LNCaP clone FGC (cell line): ENCODE measurements at regions not wholly inside any gene's neighbourhood (a gene's known extent, or its start where the extent isn't known, plus 50 kb on each side); places are given as distances from the start of the nearest gene placed in this dataset.

Experiments
- DNase-seq: peaks from one replicate; pipeline ENCODE4 v3.0.0-alpha.2; 2011; ENCODE audit warnings: low read depth
- H3K4me3 ChIP-seq: 2 replicates; pipeline ENCODE4 v1.5.1; 2011; ENCODE audit warnings: mild to moderate bottlenecking, low read depth, low read length, control low read depth
- TF ChIP-seq, protein P1 (sequence below): IDR thresholded peaks from 2 replicates; pipeline ENCODE4 v1.5.1; 2012; ENCODE audit warnings: mild to moderate bottlenecking; ENCODE audit not compliant: control insufficient read depth, insufficient read depth; ENCODE audit errors: extremely low read depth

DNA sequence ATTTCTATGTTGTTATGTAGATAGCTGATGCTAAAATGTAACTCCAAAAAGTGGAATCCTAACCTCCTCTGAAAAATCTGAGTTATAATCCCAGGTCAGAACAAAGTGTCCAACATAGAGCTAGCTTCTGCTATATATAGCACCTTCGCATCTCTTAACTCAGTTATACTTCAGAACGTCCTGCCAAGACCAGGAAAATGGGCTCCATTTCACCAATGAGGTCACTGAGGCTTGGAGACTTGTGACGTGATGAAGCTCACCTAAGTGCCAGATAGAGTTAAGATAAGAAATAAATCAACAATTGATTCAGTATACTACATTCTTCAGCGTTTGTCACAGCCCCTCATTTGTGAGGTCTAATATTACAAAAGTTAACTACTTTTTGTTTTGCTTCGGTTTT is 88.8 kb downstream of the KCTD12 start:
- no peak overlapping the region for H3K4me3 ChIP-seq
- TF ChIP-seq, protein P1, sequence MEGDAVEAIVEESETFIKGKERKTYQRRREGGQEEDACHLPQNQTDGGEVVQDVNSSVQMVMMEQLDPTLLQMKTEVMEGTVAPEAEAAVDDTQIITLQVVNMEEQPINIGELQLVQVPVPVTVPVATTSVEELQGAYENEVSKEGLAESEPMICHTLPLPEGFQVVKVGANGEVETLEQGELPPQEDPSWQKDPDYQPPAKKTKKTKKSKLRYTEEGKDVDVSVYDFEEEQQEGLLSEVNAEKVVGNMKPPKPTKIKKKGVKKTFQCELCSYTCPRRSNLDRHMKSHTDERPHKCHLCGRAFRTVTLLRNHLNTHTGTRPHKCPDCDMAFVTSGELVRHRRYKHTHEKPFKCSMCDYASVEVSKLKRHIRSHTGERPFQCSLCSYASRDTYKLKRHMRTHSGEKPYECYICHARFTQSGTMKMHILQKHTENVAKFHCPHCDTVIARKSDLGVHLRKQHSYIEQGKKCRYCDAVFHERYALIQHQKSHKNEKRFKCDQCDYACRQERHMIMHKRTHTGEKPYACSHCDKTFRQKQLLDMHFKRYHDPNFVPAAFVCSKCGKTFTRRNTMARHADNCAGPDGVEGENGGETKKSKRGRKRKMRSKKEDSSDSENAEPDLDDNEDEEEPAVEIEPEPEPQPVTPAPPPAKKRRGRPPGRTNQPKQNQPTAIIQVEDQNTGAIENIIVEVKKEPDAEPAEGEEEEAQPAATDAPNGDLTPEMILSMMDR = no peak
- no peak for DNase-seq

DNA sequence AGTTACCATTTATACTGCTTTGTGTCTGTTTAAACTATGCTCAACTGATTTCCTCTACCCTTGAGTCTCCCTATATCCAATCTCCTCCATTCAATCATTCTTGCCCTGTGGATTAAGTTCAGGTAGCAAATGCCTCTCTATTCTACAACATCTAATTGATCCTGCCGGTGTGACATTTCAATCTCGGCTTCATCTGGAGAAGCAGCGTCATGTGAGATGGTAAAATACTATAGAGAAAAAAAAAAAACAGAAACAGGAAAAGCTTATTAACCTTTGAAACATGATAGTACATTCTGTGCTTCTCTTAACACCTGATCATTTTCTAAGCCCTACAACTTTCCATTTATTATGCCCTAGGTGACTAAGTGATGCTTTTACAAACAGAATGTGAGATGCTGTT is 89.4 kb downstream of the KCTD12 start:
- no peak for DNase-seq
- TF ChIP-seq, protein P1 = no peak
- no peak overlapping the region for H3K4me3 ChIP-seq

DNA sequence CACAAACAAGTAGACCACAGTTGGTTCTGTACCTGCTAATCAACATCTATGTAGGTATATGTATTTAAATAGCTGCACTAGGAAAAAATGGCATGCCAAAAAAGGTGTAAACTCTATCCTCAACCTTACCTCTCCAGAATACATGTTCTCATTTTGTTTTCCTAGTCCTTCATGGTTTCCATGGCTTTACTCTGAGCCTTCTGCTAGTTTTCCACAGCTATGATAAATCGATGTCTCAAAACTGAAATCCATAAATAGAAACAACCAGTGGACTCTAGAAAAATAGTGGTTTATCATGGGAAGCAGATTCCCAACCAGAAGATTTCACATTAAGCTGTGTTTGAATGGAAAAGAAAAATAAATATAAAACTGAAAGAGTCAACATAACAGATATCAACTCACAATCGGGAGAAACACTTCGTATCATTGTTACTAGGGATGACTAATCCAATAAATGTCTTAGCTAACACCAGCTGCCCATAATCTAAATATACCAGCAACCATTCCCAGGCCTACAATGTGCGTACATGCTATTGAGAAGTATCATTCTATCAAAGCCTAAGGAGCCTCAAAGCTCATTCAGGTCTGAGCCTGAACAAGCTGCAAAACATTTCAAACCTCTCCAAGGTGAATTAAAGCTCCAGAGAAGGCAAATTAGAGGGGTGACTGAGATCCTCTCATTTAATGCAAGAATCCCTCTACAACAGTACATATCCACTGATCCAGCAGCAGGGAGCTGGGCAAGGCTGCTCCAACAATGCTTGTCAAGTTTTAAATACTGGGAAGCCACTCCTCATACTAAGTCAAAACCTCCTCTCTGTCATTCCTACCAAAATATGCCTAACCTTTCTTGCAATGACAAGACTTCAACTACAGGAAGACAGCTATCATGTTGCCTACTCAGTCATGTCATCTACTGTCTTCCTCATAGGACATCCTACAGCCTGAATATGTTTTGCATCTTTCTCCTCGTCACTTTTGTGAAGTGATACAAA is 90.2 kb downstream of the KCTD12 start:
- DNase-seq = no peak
- no peak overlapping the region for H3K4me3 ChIP-seq
- TF ChIP-seq, protein P1 = no peak

DNA sequence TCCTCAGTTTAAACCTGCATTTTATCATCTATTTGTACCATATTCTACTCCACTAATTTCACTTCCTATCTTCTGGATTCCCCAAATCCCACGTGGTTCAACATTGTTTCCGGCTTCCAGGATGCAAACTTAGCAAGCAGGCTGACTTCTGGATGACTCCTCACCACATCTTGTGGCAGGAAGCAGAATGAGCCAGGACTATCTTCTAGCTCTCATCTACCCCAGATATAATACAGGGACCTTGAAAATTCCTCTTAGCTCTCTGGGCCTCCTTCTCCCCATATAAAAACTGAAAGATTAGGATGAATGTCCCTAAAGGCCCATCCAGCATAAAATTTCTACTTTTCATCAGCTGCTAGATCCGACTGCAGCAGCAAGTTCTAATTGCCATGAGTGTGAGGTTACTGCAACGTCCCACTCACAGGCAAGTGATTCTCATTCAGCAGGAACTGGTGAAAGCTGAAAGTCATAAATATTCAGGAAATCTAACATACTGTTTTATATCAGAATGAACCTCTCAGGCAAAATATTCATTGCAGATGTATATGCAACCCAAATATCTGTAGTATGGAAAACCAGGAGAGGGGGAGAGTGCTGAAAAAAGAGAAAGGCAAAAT is 93.4 kb downstream of the KCTD12 start:
- no peak overlapping the region for H3K4me3 ChIP-seq
- no peak for DNase-seq
- TF ChIP-seq, protein P1 = no peak

DNA sequence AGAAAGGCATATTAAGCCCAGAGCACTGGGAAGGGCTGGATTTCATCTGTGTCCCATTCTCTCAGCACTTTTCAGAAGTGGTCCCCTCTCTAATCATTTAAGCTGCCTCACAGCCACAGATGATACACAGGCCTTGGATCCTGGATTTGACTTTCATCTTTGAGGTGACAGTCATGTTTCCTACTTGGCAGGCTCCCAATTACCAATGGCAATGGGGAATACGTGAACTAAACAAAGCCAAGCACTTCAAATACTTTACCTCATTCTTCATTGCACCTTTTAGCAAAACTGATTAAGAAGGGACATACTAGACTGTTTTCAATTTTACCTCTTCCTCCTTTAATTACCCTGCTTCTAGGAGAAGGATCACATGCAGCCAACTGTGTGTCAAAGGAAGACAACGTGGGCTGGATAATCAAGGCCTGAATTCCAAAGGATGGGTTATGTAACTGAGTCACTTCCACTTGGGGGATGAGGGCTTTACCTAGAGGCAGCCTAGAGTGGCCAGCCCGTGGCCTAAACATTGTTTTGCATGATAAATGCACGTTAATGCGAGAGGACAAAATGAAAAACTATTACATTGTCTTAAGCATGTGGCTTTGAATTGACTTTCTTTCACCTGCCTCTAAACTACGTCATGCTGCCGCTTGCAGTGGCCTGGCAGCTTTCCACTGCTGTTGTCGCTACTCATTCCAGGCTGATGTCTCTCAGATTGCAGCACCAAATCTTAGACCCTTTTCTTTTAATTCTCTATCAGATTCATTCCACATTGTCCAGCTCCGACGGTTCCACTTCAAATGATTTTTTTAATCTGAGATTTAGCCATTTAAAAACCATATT is 95.0 kb downstream of the KCTD12 start:
- no peak for DNase-seq
- TF ChIP-seq, protein P1 = no peak
- no peak overlapping the region for H3K4me3 ChIP-seq

DNA sequence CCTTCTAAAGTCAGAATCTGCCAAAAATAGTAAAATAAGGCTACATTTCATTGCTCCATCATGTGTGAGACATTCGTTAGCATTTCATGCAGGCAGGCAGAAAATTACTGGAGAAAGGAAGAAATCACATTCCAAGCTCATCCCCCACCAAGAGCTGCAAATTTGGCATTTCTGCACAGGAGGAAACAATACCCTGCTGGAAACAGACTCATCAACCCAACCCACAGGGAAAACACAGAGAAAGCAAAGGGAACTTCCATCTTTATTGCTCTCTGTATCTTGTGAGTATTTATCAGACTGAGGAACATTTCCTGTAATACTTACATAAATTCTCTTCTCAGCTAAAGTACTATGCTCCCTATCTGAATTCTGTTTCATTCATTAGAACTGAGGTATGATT is 95.7 kb downstream of the KCTD12 start:
- no peak for DNase-seq
- TF ChIP-seq, protein P1 = no peak
- H3K4me3 ChIP-seq = no peak overlapping the region
